ENCODE measurements at regions not wholly inside any gene's neighbourhood (a gene's known extent, or its start where the extent isn't known, plus 50 kb on each side); places are given as distances from the start of the nearest gene placed in this dataset.

DNA sequence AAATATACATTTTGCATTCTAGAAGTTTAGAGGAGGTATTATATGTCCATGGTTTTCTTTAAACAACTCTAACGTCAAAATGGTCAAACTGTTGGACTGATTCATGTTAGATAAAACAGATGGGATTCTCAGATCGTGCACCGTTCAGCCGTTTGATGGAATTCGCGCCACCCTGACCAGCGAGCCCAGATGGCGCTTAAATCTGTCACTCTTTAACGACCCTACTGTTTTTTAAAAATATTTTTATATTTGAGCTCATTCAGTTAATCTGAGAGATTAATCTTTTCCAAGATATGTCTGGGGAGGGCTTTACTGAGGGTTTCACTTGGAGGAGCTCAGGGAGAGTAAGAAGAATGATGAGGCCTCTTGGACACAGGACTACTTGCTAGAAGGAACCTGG lies 164.4 kb downstream of the TM9SF2 start:
- no peak for DNase-seq (ENCODE audit: low read depth)
- TF ChIP-seq, protein P1, sequence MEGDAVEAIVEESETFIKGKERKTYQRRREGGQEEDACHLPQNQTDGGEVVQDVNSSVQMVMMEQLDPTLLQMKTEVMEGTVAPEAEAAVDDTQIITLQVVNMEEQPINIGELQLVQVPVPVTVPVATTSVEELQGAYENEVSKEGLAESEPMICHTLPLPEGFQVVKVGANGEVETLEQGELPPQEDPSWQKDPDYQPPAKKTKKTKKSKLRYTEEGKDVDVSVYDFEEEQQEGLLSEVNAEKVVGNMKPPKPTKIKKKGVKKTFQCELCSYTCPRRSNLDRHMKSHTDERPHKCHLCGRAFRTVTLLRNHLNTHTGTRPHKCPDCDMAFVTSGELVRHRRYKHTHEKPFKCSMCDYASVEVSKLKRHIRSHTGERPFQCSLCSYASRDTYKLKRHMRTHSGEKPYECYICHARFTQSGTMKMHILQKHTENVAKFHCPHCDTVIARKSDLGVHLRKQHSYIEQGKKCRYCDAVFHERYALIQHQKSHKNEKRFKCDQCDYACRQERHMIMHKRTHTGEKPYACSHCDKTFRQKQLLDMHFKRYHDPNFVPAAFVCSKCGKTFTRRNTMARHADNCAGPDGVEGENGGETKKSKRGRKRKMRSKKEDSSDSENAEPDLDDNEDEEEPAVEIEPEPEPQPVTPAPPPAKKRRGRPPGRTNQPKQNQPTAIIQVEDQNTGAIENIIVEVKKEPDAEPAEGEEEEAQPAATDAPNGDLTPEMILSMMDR (conservative IDR thresholded peaks at IDR 0.05; ENCODE audit: low read depth, low read length): no peak
- H3K4me3 ChIP-seq (ENCODE audit: low read depth, low read length): no peak overlapping the region

DNA sequence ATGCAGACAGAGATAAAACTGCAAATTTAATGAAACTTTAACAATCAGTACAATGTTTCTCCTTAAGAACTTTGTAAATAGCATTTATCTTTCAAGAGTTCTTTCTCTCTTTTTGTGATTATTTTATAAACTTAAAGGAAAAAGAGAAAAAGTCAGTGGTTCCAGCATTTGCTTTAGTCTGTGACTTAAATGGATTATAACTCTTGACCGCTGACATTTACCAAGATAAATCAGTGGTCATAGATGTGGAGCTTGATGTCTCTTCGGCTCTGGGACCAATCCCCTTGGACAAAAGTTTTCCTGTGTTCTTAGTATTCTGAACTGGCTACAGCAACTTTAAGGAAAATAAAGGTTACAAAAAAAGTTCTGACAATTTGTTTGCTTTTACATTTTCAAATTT lies 162.6 kb downstream of the TM9SF2 start:
- no peak for DNase-seq (ENCODE audit: low read depth)
- H3K4me3 ChIP-seq (ENCODE audit: low read depth, low read length): no peak overlapping the region
- TF ChIP-seq, protein P1 (conservative IDR thresholded peaks at IDR 0.05; ENCODE audit: low read depth, low read length): no peak

DNA sequence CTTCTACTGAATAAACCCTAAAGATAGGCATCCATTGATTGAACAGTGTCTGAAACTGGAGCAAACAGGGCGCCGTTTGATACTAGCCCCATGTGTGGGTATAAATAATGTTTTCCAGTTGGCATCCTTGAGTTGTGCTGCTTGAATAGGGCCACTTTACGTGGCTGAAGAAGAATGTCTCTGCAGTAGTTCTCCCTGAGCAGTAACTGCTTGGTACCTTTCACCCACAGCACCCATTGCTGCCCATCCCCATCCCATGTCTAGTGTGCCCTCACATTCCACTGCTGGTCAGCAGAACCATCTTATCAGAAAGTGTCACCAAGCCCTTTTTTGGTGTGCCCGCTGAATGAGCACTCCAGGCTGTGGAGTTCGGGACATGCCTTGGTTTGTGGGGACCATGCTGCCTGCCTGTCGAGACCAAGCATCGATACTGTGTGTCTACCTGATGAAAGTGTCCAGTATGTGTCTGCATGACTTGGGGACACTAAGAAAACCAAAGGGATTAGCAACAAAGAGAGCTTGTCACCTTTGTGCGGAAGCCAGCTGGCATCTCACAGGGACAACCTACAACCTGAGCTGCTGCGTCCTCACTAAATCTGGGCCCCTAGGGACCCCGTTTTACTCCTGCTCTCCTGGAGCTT lies 162.0 kb downstream of the TM9SF2 start:
- DNase-seq (ENCODE audit: low read depth): no peak
- H3K4me3 ChIP-seq (ENCODE audit: low read depth, low read length): no peak overlapping the region
- TF ChIP-seq, protein P1 (conservative IDR thresholded peaks at IDR 0.05; ENCODE audit: low read depth, low read length): no peak

DNA sequence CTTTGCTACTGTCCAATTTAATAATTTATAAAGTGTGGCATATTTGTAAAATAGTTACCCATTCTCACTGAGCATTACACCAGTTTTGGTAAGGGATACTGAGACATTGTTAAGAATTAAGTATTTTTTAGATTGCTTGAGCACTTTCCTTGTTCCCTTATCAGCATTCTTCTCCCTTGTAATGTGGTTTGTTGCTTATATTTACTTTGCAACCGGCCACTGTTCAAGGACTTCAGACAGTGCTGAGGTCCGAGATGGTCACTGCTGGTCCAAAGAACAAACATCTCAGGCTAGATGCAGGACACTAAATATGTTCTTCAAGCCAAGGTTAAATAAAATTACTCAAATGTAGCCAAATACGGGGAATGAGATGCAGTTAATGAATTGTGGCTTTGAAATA lies 161.4 kb downstream of the TM9SF2 start:
- DNase-seq (ENCODE audit: low read depth): no peak
- TF ChIP-seq, protein P1 (conservative IDR thresholded peaks at IDR 0.05; ENCODE audit: low read depth, low read length): no peak
- H3K4me3 ChIP-seq (ENCODE audit: low read depth, low read length): no peak overlapping the region

DNA sequence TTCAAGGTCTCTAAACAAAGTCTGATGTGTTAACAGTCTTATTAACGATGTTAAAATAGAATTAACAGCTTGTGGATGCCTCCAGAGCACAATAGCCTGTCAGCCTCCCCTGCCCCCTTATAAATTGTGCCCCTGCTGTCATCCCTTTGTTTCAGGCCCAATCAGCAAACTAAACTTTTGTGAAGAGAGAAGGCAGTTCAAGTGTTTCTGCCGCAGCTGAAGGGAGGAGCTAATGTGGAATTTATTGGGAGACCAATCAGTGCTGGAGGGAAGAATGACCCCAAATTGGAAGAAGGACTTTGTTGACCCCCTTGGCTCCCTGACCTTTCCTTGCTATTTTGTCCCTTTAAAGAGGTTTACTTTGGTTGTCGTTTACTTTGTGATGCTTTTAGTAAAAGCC lies 160.5 kb downstream of the TM9SF2 start:
- TF ChIP-seq, protein P1 (conservative IDR thresholded peaks at IDR 0.05; ENCODE audit: low read depth, low read length): no peak
- DNase-seq (ENCODE audit: low read depth): no peak
- no peak overlapping the region for H3K4me3 ChIP-seq (ENCODE audit: low read depth, low read length)

DNA sequence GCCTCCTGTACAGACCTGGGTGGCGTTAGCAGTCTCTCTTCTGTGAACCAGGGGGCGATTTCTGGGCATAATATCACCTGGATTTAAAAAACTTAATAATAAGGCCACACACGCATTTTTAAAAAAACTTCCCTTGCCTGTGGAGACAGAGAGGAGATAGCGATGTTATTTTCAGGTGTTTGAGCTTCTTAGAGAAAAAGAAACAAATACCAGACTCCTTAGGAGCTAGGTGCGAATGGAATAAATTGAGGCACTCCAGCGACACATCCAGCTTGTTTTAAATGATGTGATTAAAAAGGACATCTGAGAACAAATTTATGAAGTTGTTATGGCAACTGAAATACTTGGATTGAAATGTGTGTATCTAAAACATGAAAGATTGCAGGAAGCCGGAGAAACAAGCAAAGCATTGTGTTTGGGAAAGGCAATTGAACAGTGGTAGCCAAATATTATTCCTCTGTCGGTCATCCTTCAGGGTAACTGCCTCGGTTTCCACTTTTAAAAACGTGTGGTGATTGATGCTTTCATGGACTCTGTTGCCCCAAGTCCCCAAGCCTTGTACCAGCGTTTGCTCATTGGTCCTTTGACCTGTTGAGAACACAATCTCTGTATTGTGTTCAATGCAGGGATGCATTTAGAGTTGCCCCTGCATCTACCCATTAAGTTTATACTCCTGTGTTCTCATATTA lies 158.7 kb downstream of the TM9SF2 start:
- TF ChIP-seq, protein P1 (conservative IDR thresholded peaks at IDR 0.05; ENCODE audit: low read depth, low read length): no peak
- H3K4me3 ChIP-seq (ENCODE audit: low read depth, low read length): no peak overlapping the region
- no peak for DNase-seq (ENCODE audit: low read depth)

DNA sequence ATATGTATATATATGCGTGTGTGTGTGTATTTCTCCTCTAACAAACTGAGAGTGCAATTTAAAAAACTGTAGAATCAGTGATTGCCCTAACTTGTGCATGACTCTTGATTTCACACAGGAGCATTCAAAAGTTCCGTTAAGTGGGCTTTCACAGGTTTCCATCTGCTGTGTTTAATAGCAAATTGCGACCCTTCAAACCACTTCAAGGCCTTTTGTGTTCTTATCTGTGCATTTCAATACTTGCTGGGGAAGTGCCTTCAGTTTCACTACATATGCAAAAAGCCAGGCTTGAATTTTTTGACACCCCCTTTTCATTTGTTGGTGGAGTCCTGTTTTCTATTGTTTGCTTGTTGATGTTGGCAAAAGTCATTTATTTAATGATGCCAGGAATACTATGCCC lies 158.0 kb downstream of the TM9SF2 start:
- TF ChIP-seq, protein P1 (conservative IDR thresholded peaks at IDR 0.05; ENCODE audit: low read depth, low read length): no peak

More for the DNA sequence above, 158.0 kb downstream of the TM9SF2 start:
- DNase-seq (ENCODE audit: low read depth): no peak
- no peak overlapping the region for H3K4me3 ChIP-seq (ENCODE audit: low read depth, low read length)
